ENCODE measurements at regions not wholly inside any gene's neighbourhood (a gene's known extent, or its start where the extent isn't known, plus 50 kb on each side); places are given as distances from the start of the nearest gene placed in this dataset.

DNA sequence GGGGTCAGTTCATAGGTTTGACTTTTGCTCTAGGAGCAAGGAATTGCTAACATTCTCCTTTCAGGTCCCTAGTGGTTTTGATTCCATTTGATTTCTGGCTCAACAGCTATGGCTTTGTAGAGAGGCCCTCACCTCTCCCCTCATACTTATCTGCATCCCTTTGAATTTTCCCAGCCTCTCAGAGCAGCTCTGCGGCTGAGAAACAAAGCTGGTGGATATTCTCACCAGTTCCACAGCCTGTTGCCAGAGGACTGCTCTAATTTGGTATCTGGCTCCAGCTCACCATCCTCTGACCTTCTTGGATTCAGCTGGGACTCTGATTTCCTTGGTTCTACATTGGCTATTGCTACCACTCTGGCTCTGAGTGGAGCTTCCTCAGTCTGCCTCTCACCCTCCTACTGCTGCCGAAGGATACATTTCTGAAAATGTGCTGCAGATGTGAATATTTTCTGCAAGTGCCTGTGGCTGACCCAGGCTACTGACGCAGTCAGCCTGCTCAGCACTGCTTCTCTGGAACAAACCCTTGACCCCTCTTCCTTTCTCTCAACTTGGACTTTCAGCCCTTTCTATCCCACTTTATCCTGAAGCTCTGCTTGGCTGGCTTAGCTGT lies 110.9 kb upstream of the ENPEP start:
- intact Hi-C loops (cut with DNase I) = no loop called here
- Histone ChIP-seq H3K9me3 (replicated peaks in 1 of 3) (no peaks in the 10 kb centered on the region), H3K4me1 (replicated peaks in 1 of 2) (no peaks in the 10 kb centered on the region), H3K36me3 (replicated peaks in 1 of 2) (no peaks in the 10 kb centered on the region), H3K27ac (peak overlapping the region in 2 of 5 donors; percentile 66 to 77), H3K27me3 (no peaks in the 10 kb centered on the region), H3K4me3 (no peak overlapping the region)
- peak in 6 of 7 donors; percentile 8 to 68 (median 30) for DNase-seq
- 35 to 48% (median 43%) methylated on average over 3 of the region's 3 CpGs for WGBS, 4 donors
- TF ChIP-seq, protein P1, sequence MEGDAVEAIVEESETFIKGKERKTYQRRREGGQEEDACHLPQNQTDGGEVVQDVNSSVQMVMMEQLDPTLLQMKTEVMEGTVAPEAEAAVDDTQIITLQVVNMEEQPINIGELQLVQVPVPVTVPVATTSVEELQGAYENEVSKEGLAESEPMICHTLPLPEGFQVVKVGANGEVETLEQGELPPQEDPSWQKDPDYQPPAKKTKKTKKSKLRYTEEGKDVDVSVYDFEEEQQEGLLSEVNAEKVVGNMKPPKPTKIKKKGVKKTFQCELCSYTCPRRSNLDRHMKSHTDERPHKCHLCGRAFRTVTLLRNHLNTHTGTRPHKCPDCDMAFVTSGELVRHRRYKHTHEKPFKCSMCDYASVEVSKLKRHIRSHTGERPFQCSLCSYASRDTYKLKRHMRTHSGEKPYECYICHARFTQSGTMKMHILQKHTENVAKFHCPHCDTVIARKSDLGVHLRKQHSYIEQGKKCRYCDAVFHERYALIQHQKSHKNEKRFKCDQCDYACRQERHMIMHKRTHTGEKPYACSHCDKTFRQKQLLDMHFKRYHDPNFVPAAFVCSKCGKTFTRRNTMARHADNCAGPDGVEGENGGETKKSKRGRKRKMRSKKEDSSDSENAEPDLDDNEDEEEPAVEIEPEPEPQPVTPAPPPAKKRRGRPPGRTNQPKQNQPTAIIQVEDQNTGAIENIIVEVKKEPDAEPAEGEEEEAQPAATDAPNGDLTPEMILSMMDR (IDR thresholded peaks at IDR 0.05) = no peak
- no peak for TF ChIP-seq POLR2A (IDR thresholded peaks at IDR 0.05)

DNA sequence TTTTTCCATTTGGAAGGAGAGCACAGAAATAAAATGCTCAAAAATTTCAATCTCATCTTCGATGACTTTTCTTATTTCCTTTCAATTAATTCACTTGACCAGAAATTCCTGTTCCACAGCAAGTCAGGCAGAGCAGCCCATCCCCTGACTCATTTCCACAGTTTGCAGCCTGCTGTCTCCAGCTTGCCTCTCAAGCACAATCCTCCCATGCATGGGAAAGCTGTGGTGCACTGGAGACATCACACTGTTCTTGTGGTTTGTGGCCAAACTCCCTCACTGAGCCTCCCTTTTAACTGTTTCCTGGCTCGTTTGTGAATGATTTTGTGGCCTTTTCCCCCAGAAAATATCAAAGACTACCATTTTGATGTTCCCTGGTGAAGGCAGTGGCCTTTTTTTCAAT lies 114.0 kb upstream of the ENPEP start:
- intact Hi-C loops (cut with DNase I) = no loop called here
- 30 to 47% (median 40%) methylated on average over 2 of the region's 2 CpGs for WGBS, 4 donors
- Histone ChIP-seq H3K27ac (no peak overlapping the region), H3K4me3 (no peak overlapping the region), H3K36me3 (replicated peaks in 1 of 2) (no peaks in the 10 kb centered on the region), H3K27me3 (no peaks in the 10 kb centered on the region), H3K9me3 (replicated peaks in 1 of 3) (no peaks in the 10 kb centered on the region), H3K4me1 (replicated peaks in 1 of 2) (no peaks in the 10 kb centered on the region)
- TF ChIP-seq POLR2A (IDR thresholded peaks at IDR 0.05) = no peak
- TF ChIP-seq, protein P1 (IDR thresholded peaks at IDR 0.05) = no peak
- DNase-seq = no peak

DNA sequence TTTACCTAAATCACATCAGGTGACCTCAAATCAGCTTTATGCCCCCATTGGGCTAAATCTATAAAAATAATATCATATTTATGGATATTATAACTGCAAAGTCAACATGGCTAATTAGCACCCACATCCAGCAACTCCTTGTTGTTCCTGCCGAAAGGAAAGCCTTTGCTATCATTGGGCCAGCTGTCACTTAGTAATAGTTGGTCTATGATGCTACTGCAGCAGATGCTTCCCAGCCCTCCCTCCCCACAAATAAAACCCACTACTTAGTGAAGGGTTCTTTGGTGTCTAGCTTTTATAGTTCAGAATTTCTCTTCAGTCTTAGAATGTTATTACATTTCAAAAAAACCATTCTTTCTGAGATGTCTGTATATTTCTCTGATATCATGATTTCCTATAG lies 116.9 kb upstream of the ENPEP start:
- no peak for DNase-seq
- Histone ChIP-seq H3K36me3 (replicated peaks in 1 of 2) (no peaks in the 10 kb centered on the region), H3K9me3 (replicated peaks in 1 of 3) (no peaks in the 10 kb centered on the region), H3K27me3 (no peaks in the 10 kb centered on the region), H3K4me1 (replicated peaks in 1 of 2) (no peaks in the 10 kb centered on the region), H3K4me3 (no peak overlapping the region), H3K27ac (no peak overlapping the region)
- intact Hi-C loops (cut with DNase I) = no loop called here
- no peak for TF ChIP-seq POLR2A (IDR thresholded peaks at IDR 0.05)
- TF ChIP-seq, protein P1 (IDR thresholded peaks at IDR 0.05) = no peak
- WGBS, 4 donors = 40 to 91% (median 86%) methylated on average over 1 of the region's 1 CpG

DNA sequence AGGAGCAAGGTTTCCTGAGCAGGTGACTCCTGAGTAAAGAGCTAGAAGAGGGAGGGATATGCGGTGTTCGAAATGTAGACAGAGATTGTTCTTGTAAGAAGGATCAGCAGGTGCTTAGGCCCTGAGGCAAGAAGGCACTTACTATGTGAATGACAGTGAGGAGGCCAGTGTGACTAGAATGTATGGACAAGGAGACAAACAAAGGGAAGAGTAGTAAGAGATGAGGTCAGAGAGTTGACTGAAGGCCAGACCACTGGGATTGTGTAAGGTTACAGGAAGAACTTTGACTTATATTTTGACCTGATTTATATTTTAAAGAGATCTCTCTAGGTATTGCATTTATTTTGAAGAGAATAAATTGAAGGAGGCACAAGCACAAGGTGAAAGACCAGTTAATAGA lies 118.4 kb upstream of the ENPEP start:
- DNase-seq = no peak
- no peaks in the 10 kb centered on the region for H3K27me3 ChIP-seq
- H3K27ac ChIP-seq = no peak overlapping the region
- intact Hi-C loops (cut with DNase I) = no loop called here
- WGBS, 4 donors = 90 to 99% (median 93%) methylated on average over 2 of the region's 2 CpGs
- TF ChIP-seq POLR2A (IDR thresholded peaks at IDR 0.05) = no peak
- TF ChIP-seq, protein P1 (IDR thresholded peaks at IDR 0.05) = no peak
- no peak overlapping the region for H3K4me3 ChIP-seq
- no peaks in the 10 kb centered on the region for H3K36me3 ChIP-seq (replicated peaks in 1 of 2)
- no peaks in the 10 kb centered on the region for H3K9me3 ChIP-seq (replicated peaks in 1 of 3)
- H3K4me1 ChIP-seq (replicated peaks in 1 of 2) = no peaks in the 10 kb centered on the region
